Upper lobe of left lung (tissue), 4 donors: ENCODE measurements at regions not wholly inside any gene's neighbourhood (a gene's known extent, or its start where the extent isn't known, plus 50 kb on each side); places are given as distances from the start of the nearest gene placed in this dataset.

Experiments used
- CTCF ChIP-seq, 6 experiments: fragments of 450-650 bp in 4 of 6; fragments of 200-600 bp in 2 of 6; sonication (generic) in 2 of 6; IDR thresholded peaks; one replicate each; pipeline ENCODE4 v1.5.1; 2016 to 2019; ENCODE audit warnings: antibody characterized with exemption in 6 of 6
- EP300 ChIP-seq, 4 donors: sonication (generic); formaldehyde crosslinking; IDR thresholded peaks; one replicate each; pipeline ENCODE4 v1.5.1; 2017; ENCODE audit warnings: antibody characterized with exemption in 4 of 4, control low read depth in 2 of 4
- POLR2A ChIP-seq, 4 donors: fragments of 450-650 bp; IDR thresholded peaks; one replicate each; pipeline ENCODE4 v1.5.1; 2016 to 2017; ENCODE audit warnings: antibody characterized with exemption in 4 of 4, mild to moderate bottlenecking in 2 of 4
- POLR2AphosphoS5 ChIP-seq, 2 donors: sonication (generic); formaldehyde crosslinking; IDR thresholded peaks; one replicate each; pipeline ENCODE4 v1.5.1; 2017; ENCODE audit warnings: antibody characterized with exemption in 2 of 2

- TF ChIP-seq CTCF (IDR thresholded peaks at IDR 0.05) = no peak
- no peak for TF ChIP-seq POLR2A (IDR thresholded peaks at IDR 0.05)
- TF ChIP-seq EP300 (IDR thresholded peaks at IDR 0.05) = no peak
- no peak for TF ChIP-seq POLR2AphosphoS5 (IDR thresholded peaks at IDR 0.05)
Measured at GRCh38 chr6:119678961-119679360, 329.4 kb upstream of the MAN1A1 start.
